GM21515 (cell line): ENCODE measurements at regions not wholly inside any gene's neighbourhood (a gene's known extent, or its start where the extent isn't known, plus 50 kb on each side); places are given as distances from the start of the nearest gene placed in this dataset.
"Not testable (repeated sequence)": the region's sequence is repeated elsewhere in the genome, so short reads cannot be mapped to it uniquely, and the experiment has no call there.

ENCODE experiments used
- ATAC-seq: cut with Tn5 transposase; IDR thresholded peaks from one replicate; pipeline ENCODE4 v1.9.1; 2021; ENCODE audit not compliant: unreplicated experiment

- ATAC-seq = no peak
Measured at GRCh38 chr6:140182821-140183220, 808.4 kb upstream of the CITED2 start.

GRCh38 chr6:140181876-140182275 is 807.4 kb upstream of the CITED2 start:
- no peak for ATAC-seq

DNA sequence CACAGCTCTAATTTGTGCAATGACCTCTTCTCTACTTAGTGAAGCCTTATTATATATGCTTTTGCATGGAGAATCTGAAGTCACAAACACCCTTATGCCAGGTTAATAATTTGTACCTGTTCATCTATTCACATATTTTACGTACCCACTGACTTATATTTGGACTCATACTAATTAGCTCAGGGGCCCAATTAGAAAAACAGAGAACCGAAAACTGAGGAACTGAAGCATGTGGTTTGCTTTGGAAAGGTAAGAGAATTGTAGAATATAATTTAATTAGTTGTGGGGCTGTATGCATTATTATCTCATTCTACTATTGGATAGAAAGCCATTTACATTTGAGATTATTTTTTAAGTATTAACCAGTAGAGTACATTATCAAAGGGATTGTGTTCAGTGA is 805.9 kb upstream of the CITED2 start:
- no peak for ATAC-seq

GRCh38 chr6:140178935-140179334 is 804.5 kb upstream of the CITED2 start:
- no peak for ATAC-seq

DNA sequence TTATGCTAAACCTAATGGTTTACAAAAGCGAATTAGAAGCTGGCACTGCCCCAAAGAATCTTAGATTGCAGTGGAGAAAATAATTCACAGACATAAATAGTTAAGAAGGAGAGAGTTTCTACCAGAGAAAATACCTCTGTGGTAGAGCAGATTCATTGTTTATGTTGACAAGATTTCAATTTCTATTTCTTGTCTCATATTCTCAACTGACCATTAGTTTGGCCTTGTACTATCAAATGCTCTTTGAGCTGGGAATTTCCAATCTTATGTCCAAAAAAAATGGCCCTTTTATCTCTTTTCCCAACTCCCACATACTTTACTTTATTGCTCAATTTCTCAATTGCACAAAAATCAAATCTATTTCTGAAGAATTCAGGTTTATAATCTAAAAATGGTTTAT is 804.1 kb upstream of the CITED2 start:
- no peak for ATAC-seq

GRCh38 chr6:140176306-140176705 is 801.9 kb upstream of the CITED2 start:
- ATAC-seq = no peak

- no peak for ATAC-seq
Measured at GRCh38 chr6:140175486-140175885, 801.0 kb upstream of the CITED2 start.

DNA sequence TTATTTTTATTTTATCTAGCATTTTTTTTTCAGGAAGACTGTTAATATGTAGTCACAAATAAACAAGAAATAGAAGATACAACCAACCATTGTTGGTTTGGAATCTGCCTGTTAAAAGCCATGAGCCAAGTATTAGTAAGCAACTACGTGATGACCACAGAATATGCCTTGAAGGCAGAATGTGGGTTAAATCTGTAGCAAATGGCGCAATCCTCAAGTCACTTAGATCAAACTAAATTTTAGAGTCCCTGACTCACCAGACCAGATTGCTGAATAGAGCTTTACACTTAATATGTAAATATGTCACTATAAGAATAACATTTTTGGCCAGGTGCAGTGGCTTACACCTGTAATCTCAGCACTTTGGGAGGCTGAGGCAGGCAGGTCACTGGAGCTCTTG is 800.1 kb upstream of the CITED2 start:
- no peak for ATAC-seq

DNA sequence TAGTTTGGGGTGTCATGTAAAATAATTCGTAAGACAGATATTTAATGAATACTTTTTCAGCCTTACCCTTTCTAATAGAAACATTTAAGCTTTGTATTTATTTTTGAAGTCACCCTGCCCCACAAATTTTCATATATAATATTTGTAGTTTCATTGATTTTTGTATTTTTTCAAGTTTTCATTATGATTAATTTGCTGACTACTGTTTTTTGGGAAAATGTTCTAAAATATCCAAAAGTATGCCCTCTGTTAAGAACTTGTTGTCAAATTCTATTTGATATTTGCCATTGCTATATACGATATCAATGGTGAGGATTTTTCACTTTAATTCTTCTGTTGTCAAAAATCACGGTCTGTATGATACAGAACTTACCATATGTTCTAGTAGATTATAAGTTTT is 793.9 kb upstream of the CITED2 start:
- ATAC-seq = no peak

DNA sequence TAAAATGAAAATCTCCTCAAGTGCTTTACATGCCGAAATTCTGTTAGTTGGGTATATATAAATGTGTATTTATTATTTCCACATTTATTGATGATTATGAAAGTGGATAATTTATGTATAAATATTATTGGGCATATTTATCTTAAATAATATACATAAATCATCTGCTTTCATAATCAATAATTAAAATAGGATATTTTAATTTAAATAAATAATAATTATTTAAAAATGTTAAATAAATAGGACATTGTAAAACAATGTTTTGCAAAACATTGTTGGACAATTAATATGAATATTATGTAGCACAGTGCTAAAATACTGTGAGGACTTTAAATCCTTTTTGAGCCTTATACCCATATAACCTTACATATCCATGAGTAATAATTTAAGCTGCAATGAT is 786.5 kb upstream of the CITED2 start:
- ATAC-seq = no peak

DNA sequence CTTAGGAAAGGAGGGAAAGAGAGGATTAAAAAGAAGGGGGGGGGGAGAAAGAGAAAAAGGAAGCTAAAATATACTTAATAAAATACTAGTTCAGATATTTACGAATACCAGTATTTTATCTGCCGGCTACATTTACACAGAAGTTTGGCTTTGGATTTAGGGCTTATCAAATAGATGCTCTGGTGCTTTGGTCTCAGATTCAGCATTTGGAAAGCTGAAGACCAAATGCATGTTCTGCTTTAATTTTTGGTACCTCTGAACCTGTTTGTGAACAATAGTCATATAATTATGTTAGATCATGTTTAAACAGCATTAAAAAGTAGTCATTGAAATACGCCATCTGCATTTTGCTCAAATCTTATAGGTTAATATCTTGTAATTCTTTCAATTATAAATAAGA is 786.0 kb upstream of the CITED2 start:
- ATAC-seq = no peak

- no peak for ATAC-seq
Measured at GRCh38 chr6:140156131-140156530, 781.7 kb upstream of the CITED2 start.

GRCh38 chr6:140155451-140156126 is 781.1 kb upstream of the CITED2 start:
- ATAC-seq = no peak

- no peak for ATAC-seq
Measured at GRCh38 chr6:140153703-140154102, 779.3 kb upstream of the CITED2 start.

- ATAC-seq = not testable (repeated sequence)
Measured at GRCh38 chr6:140147825-140148814, 773.7 kb upstream of the CITED2 start.

DNA sequence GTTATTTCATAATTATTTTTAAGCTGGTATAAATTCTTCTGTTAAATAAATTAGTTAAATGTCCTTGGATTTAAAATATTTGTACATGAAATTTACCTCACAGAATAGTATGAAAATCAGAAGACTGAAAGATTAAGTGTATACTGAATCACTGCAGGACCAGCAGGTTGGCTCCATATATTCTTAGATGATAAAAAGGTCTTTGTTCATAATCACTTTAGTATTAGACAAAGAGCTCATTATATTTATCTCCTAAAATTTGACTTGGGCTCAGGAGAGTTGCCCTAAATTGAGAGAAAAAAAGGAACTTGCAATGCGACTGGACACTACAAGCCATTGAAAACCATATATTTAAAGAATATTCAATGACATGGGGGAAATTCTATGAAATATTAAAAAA is 766.4 kb upstream of the CITED2 start:
- ATAC-seq = no peak

DNA sequence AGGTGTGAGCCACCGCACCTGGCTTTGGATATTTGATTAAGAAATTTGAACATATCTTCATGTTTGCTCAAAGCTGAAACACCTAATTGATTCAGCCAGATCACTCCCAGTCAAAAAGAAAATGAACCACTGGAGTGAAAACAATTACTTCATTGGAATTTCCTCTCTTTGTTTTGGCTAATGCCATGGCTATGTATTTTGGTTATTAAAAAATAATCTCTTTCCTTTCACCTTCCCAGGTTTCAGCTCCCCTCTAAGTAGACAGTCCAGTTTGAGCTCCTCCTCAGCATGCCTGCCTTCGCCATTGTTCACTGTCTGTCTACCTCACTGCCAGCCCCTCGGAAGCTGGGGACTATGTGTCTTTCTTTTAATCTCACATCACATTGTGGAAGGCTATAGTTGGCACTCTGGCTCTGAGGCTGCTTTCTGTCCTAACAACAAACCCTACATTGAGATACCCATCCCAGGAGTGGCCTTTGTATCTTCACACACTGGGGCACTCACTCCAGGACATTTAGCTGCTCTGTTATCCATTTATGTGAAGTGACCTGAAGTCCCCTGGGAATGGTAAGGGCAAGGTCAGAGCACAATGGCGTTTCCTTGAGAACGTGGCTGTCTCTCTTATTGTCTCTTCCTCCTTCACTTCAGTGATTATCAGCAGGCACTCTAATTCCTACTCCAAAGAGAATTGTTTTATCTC is 764.0 kb upstream of the CITED2 start:
- ATAC-seq = no peak

GRCh38 chr6:140134224-140134623 is 759.8 kb upstream of the CITED2 start:
- no peak for ATAC-seq

DNA sequence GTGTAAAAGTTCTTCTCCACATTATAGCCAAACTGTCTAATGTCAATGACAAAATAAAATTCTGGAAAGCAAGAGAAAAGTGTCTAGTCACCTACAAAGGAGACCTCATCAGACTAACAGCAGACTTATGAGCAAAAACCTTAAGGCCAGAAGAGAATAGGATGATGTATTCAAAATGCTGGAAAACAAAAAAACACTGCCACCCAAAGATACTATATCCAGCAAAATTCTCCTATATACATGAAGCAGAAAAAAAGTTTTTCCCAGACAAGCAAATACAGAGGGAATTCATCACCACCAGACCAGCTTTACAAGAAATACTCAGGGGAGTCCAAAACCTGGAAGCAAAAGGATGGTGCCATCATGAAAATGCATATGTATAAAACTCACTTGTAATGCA is 755.6 kb upstream of the CITED2 start:
- ATAC-seq = no peak

- ATAC-seq = no peak
Measured at GRCh38 chr6:140124498-140124897, 750.0 kb upstream of the CITED2 start.

- no peak for ATAC-seq
Measured at GRCh38 chr6:140108167-140108566, 733.7 kb upstream of the CITED2 start.

- ATAC-seq = no peak
Measured at GRCh38 chr6:140107216-140107615, 732.8 kb upstream of the CITED2 start.
